Stimulated activated CD4-positive, alpha-beta T cell treated with anti-CD3 and anti-CD28 coated beads, Interleukin-1b, Interleukin-23, amount 100 ng/mL, for 48 hours (primary cell): ENCODE measurements at regions not wholly inside any gene's neighbourhood (a gene's known extent, or its start where the extent isn't known, plus 50 kb on each side); places are given as distances from the start of the nearest gene placed in this dataset.
"Not testable (repeated sequence)": the region's sequence is repeated elsewhere in the genome, so short reads cannot be mapped to it uniquely, and the experiment has no call there.

ENCODE experiments used
- DNase-seq: peaks from one replicate; pipeline ENCODE4 v3.0.0-alpha.2; 2020

DNA sequence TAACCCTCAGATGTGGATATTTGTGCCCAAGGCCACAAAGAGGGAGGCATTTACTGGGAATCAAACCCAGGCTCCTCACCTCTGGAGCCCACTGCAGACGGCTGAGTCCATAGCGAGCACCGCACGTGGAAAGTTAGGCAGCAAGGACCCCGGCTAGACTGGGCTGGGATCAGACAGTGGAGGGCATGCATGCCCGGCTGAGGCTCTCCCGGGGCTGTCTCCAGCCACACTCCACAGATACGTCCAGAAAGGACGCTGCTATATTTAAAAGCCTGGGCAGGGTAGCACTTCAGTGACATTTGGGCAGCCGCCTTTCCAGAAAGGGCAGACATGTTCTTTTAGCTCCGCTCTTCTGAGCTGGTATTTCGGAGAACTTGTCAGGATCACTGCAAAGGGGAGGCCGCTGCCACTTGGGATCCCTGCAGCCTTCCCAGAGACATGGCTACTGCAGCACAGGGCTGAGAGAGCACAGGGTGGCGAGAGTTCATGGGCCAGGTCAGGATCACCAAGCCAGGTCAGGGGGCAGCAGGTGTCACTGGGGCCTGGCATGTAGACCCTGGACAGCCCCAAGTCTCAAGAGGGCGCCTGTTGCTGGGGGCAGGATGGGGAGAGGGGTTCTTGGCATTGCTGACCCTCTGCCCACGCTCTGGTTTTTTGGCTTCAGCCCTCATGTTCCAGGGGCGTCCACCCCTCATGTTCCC, 121.7 kb downstream of the PHETA1 start:
- DNase-seq: no peak

DNA sequence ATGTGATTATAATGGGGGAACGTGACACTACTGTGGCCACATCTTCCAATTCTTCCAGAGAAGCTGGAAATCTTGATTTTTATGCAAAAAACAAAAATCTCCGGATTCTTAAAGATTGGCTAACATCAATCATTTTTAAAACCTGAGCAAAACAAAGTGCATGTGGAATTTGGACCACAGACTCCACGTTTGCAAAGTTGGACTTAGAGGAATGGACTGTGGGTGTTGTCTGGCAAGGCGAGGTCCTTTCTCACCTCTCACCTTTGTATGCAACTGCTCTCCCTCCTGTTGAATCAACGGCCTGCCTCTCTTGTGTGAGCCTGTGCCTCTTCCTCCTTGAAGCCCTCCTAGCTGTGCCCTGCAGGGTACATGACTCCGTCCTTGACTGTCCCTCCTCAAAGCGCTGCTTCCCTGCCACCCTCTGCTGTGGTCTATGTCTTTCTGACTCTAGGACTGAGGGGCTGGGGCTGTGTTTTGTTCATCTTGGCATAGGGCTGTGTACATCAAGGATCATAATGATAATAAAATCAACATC, 122.4 kb downstream of the PHETA1 start:
- DNase-seq: no peak

DNA sequence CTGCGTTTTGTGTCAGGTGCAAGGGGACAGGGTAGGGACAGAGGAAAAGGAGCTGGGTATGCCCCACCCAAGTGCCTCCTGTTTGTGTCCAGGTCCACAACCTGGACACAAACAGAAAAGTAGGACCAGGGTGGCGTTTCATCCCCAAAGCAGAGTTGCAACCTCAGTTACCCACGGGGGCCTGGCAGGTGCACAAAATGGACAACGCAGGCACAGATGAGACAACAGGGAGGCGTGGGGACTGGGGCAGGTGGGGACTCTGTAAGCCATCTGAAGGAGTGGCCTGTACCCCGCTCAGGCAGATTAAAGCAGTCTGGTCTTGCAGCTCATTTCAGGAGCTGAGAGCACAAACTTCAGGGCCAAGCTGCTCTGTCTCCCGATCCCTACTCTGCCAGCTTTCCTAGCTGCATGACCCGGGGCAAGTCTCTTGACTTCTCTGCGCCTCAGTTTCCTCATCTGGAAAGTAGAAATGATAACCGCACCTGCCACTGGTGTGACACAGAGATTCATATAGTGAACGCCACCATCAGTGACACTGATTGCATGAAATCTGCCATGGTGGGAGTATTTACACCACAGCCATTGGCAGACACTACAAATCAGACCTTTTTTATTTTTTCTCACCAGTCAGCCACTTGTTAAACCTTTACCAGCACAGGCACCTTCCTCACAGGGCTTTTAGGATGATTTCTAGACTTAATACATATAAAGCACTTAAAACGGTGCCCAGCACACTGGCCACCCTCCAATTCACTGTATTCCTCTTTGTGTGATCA, 123.0 kb downstream of the PHETA1 start:
- no peak for DNase-seq

DNA sequence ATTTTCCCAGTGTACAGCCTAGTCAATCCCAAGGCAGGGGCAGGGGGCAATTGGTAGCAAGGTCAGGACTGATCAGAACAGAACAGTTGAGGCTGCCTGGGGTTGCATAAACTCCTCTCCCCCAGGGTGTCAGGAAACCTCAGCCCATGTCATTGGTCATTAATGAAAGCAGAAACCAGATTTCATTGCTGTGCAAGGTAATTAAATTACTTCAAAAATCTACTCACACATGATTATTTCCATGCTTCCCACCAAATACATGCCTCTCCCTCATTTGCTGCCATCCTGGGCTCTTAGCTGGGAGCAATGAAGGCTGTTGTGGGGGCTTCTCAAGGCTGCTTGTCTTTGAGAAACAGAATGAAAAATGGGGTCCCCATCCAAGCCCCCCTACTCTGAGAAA, 124.2 kb downstream of the PHETA1 start:
- DNase-seq: no peak

DNA sequence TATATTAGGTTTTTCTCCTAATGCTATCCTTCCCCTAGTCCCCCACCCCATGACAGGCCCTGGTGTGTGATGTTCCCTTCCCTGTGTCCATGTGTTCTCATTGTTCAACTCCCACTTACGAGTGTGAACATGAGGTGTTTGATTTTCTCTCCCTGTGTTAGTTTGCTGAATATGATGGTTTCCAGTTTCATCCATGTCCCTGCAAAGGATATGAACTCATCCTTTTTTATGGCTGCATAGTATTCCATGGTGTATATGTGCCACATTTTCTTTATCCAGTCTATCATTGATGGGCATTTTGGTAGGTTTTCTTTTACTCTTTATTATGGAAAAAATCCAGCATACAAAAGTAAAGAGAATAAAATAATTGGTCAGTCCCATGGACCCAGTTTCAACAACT, 126.1 kb downstream of the PHETA1 start:
- DNase-seq: not testable (repeated sequence)

DNA sequence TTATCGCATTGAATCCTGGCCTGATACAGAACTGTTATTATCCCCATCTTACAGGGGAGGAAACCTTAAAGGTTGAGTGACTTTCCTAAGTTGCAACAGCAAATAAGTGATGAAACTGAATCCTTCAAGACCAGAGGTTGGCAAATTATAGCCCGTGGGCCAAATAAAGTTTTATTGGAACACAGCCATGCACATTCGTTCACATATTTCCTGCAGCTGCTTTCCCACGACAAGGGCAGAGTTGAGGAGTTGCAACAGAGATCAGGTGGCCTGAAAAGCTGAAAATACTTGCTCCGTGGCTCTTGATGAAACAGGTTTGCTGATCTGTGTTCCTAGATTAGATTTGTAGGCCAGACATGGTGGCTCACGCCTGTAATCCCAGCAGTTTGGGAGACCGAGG, 126.7 kb downstream of the PHETA1 start:
- DNase-seq: no peak

DNA sequence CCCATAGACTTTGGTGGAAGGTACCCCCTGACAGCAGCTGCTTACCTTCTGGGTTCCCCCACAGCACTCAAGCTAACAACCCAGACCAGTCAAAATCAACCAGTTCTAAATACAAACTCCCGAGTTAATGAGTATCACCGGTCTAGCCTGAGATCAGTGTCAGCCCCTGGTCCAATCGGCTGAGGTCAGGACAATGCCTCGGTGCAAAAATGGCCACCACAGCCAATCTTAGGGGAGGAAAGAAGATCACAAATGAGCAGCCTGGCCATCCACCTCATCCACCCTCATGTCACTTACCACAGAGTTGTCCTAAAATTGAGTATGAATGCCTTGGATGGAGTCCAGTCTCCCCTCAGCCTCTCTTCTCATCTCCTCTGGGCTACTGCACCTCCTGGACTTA, 128.5 kb downstream of the PHETA1 start:
- no peak for DNase-seq

DNA sequence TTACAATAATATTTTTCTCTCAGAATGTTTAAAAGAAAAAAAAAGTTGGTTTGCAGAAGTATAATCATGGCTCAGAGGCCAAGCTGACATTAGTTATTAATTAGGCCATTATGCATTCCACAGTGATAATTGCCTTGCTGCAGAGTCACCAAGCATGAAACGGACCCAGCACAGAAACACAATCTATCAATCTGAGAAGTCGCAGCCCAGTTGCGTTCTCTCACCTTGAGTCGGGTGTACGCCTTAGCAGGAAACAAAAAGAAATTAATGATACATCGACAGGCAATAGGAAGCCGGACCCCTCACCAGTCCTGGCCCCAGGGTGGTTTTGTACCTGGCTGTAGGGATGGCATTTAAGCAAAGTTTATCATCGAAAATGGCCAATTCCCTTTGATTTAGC, 129.7 kb downstream of the PHETA1 start:
- DNase-seq: no peak

DNA sequence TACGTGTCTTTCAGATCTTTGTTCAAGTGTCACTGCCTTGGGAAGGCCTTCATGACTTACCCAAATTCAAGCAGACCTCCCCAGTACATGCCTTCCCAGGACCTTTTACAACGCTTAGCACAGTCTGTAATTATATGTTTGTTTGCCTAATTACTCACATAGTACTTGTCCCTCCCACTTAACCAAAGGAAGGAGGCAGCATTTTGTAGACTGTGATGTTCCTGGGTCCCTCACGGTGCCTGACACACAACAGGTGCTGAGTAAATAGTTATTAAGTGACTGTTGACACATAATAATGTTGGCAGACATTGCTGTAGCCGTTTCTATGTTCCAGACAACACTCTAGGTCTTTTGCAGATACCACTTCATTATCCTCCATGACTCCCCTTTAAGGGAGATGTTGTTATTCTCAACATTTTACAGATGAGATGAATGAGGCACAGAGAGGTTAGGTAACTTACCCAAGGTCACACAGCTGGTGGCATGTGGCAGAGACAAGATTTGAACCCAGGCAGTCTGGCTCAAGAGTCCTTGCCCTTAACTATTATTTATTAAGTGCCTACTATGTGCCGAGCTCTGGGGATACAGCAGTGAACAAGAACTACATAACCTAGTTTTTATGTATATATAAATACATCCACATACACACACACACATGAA, 130.7 kb downstream of the PHETA1 start:
- DNase-seq: no peak

DNA sequence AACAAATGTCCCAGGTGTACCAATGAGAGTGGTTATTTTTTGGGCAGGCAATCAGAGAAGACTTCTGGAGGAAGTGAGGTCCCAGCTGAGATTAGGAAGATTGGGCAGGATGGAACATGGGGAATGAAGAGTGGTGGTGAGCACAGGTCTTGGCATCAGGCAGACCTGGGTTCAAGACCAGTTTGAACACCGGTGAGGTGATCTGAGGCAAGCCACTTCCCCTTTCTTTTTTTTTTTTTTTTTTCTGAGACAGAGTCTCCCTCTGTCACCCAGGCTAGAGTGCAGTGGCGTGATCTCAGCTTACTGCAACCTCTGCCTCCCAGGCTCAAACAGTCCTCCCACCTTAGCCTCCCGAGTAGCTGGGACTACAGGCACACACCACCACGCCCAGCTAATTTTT, 134.4 kb downstream of the PHETA1 start:
- DNase-seq: not testable (repeated sequence)

DNA sequence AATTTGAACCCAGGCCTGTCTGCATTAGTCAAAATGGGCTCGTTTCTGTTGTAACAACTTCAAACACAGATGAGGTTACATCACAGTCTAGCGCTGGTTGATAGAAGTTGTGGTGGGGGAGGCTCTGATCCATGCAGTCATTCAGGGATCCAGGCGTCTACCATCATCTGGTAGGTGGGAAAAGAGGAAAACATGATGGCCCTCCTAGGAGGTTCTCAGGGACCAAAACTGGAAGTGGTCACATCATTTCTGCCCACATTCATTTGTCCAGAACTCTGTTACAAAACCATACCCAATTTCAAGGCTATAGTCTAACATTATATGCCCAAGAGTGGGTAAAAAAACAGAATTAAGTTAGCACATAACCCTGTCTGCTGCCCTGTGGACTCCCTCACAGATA, 135.1 kb downstream of the PHETA1 start:
- DNase-seq: no peak

DNA sequence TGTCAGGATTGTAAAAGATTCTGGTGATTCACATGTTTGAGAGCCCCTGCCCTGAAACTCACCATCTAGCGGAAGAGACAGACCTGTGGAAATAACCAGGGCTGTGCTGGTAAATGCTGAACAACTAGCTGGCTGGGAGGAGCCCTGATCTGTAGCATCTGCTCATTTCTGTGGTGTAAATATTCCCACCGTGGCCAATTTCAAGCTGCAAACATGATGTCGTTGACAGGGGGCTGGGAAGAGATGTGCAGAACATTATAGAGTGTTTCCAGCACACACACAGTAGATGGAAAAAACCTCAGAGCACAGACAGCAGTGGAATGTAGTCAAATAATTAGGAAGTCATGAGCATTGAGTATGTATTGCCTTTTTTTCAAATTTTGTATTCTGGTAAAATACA, 138.2 kb downstream of the PHETA1 start:
- no peak for DNase-seq

DNA sequence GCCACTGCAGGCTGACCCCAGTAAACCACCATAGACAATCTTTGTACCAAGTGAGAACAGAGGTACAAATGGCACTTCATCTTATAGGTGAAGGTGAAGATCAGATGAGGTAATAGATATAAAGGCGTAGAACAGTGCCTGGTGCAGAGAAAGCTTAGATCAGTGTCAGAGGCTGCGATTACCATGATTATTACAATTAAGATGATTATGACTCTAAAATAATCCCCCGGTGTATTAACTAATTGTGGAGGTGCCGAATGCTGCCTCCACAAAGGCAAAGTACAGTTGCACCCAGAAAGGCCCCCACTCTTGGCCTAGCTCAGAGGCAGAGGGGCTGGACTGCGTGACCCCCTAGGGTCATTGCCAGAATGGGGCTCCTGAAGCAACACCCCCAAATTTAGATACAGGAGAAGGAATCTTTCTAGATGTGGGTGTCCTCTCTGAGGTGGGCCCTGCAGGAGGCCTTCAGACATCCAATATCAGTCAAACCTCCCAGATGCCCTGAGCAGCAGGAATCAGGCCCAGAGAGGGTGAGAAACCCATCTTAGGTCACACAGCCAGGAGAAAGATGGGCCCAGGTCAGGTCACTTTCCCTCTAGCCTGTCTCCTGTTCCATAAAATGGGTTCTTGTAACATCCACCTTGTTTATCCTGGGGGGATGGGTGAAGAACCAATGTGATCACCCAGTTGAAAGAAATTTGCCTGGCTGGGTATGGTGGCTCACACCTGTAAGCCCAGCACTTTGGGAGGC, 139.8 kb downstream of the PHETA1 start:
- no peak for DNase-seq

DNA sequence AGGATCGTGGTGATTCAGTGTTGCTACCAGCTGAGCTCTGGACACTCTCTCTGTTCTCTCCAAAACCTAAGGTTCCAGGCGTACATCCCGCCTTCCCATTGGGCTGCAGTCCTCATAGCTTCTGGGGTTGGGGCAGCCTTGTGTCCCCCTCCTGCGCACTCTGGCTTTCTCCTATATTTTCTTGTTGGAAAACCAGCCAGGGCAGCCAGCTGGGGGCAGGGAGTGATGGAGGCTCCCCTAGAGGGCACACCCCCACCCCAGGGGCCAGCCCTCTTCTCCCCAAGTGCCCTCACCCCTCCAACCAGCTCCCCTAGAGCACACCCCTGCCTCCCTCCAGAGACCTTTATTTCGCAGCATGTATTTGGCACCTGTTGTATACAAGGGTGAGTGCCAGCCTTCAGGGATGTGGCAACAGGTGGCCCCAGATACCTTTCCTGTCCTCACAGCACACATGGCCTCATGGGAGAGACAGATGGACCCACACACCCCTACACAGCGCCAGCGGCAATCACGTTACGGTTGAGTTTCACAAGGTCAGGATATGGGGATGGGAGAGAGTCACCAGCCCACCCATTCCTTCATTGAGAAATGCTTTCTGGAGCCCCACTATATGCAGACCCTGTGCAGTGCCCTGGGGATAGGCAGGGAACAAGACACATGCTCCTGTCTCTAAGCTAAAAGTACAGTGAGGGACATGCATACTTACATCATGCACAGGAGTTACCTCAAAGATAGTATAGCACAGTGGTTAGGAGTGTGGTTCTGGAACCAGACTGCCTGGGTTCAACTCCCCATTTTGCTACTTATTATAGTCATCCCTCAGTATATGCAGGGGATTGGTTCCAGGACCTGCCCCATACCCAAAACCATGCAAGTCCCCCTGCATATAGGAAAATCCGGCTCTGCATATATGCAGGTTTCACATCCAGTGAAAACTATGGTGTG, 141.1 kb downstream of the PHETA1 start:
- DNase-seq: no peak

DNA sequence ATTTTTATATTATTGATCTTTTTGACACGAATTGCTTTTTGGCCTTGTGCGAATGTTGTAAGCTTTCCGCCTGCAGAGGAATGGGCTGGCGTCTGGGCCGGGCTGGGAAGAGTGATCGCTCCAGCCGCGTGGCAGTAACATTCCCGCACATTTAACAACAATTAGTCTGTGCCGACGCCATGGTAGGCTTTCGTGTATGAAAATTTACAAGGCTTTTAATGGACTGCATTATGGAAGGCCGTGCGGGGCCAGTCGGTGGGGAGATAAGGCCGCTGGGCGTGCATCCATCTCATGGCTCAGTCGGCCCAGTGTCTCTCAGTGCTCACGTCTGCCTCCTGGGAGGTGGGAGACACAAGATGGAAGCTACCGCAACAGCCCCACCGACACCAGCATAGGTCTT, 142.2 kb downstream of the PHETA1 start:
- DNase-seq: no peak

DNA sequence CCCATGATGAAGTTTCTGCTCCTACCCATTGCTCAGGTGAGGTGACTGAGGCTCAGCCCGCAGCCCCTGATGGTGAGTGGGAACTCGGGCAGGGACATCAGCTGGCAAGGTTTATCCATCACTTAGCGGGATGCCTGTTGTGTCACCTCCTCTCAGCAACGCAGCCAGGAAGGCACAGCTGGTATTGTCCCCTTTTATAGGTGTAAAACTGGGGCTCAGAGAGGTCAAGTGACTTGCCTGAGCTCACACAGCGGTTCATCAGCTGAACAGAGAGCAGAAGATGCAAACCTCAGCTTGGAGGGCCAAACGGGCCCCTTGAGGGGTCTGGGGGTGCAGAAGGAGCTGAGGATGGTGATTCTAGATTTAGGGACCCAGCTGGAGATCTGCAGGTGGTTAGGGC, 143.6 kb downstream of the PHETA1 start:
- no peak for DNase-seq

DNA sequence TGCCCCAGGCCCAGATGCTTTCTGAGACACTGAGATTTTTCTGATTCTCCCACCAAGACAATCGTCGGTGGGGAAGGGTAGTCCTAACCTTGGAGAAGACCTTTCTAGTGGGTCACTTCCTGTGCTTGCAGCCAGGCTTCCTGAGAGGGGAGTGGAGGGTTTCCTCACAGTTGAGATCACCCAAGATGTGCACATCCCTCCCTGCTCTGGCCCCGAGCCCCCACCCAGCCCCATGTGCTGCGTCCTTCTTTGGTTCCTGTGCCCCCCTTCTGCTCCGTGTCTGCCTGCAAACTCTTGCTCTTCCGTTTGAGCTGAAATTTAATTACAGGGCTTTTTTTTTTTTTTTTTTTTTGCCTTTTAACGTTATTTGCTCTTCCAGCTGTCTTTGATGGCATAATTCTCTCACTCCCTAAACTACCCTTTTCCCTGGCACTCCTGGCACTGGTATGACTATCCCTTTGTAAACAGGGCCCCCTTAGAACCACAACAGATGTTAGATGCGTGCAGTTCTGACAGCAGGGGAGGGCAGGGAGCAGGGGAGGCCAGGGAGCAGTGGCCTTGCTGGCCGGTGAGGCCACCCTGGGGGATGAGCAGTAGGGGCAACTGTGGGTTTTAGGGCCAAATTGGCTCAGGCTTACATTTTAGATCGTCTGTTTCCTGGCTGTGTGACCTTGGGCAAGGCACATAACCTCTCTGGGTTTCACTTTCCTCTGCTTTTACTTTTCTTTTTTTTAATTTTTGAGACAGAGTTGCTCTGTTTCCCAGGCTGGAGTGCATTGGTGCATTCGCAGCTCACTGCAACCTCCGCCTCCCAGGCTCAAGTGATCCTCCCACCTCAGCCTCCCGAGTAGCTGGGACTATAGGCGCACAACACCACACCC, 144.5 kb downstream of the PHETA1 start:
- DNase-seq: no peak

DNA sequence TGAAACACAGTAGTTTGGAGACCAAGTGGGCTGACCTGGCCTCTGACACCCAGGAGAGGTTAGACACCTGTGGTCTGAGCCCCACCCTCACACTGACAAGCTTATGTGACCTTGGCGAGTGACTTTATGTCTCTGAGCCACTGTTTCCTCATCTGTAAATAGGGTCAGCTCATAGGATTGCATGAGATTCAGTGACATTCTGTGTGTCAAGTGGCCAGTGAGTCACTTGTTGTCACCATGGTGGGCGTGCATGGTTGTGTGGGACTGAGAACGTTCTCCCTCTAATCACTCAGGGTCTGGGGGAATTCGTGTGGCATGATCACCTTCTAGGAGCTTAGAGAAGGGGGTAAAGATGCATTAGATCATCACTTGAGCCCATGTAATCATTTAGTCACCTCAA, 146.4 kb downstream of the PHETA1 start:
- no peak for DNase-seq

DNA sequence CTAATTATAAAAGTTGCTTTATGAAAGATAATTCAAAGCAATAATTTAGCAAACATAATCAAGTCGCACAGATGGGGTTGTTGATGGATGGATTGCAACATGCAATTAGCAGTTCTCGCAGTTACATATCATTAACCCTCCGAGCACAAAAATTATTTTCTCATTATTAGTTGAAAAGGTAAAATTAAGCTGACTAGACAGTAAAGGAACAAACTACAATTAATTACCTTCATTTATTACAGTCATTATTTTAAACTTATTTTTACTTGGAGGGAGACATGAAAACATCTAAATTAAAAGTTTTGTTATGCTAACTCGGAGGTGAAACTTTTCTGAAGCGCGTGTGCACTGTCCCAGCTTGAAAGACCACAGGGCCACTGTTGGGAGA, 146.9 kb downstream of the PHETA1 start:
- no peak for DNase-seq

DNA sequence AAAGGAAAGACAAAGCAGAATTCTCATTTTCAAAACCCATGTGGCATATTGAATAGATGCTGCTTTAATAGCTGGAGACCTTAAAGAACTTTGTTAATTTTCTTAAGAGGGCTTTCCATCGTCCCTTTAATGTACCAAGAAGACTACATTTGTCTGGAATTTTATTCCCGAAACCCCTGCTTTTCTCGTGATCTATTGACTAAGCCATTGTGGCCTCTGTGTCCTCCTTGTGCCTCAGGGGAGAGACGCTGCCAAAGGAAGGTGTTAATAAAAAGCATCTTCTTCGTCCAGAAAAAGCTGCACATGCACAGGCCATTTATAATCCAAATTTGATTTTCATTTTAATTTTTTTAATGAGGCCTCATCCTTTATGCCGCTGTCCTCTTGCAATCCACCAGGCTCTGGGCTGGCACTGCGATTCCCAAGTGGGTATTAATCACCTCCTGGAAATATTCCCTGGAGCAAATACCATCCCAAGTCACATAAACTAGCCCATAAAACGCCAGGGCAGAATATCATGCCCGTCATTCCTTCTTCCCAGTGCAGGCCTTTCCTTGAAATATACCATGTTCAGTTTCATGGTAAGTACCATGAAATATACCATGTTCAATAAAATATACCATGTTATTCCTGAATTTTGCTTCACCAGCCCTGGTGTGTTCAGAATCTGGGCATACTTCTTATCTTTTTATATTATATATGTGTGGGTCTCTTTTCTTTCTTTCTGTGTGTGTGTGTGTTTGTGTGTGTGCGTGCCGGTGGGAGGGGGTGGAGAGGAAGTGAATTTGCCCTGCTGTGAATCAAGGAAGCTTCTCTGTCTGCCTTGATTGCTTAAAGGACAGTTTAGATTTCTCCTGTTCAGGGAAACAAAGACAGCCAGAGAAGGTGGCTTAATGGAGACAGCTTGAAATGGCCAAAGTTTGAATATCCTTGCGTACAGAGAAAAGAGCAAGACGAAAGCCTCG, 147.6 kb downstream of the PHETA1 start:
- no peak for DNase-seq
